SK-N-MC (cell line): ENCODE measurements at regions not wholly inside any gene's neighbourhood (a gene's known extent, or its start where the extent isn't known, plus 50 kb on each side); places are given as distances from the start of the nearest gene placed in this dataset.

Source experiments
- EZH2 ChIP-seq: fragments of 200-600 bp; sonication (generic); IDR thresholded peaks from one replicate; pipeline ENCODE4 v1.6.1; 2017; ENCODE audit warnings: antibody characterized with exemption
- FOXP2 ChIP-seq: optimal IDR thresholded peaks from 2 replicates; pipeline ENCODE3; 2011; ENCODE audit warnings: mild to moderate bottlenecking, moderate library complexity; ENCODE audit not compliant: insufficient read depth; ENCODE audit errors: extremely low read length, control extremely low read depth
- POLR2AphosphoS5 ChIP-seq: IDR thresholded peaks from 2 replicates; pipeline ENCODE4 v1.6.1; 2012; ENCODE audit warnings: mild to moderate bottlenecking, low read depth, low read length, borderline replicate concordance

GRCh38 chr4:136850446-136850845 lies 681.8 kb downstream of the PCDH18 start:
- no peak for TF ChIP-seq POLR2AphosphoS5
- no peak for TF ChIP-seq EZH2
- TF ChIP-seq FOXP2, result no peak
